Esophagus muscularis mucosa (tissue), 4 donors: ENCODE measurements at regions not wholly inside any gene's neighbourhood (a gene's known extent, or its start where the extent isn't known, plus 50 kb on each side); places are given as distances from the start of the nearest gene placed in this dataset.

Source experiments
- DNase-seq: peaks from one replicate; pipeline ENCODE4 v3.0.0-alpha.2; 2017; ENCODE audit errors: extremely low spot score
- H3K27ac ChIP-seq, 4 donors: fragments of 200-600 bp; sonication (generic); replicated peaks in 1 of 4; 1 replicate in 3 of 4; 2 replicates in 1 of 4; pipeline ENCODE4 v1.5.1; 2016 to 2019; ENCODE audit warnings: mild to moderate bottlenecking in 1 of 4
- H3K27me3 ChIP-seq, 4 donors: fragments of 200-600 bp; sonication (generic); one replicate each; pipeline versions ENCODE4 v1.5.1 to v1.6.0; 2016 to 2019
- H3K36me3 ChIP-seq, 4 donors: fragments of 200-600 bp; sonication (generic); one replicate each; pipeline ENCODE4 v1.5.1; 2016 to 2019
- H3K4me1 ChIP-seq, 4 donors: fragments of 200-600 bp; sonication (generic); one replicate each; pipeline ENCODE4 v1.5.1; 2016 to 2019
- H3K4me3 ChIP-seq, 4 donors: fragments of 200-600 bp; sonication (generic); 1 replicate in 2 of 4; 2 replicates in 2 of 4; pipeline ENCODE4 v1.5.1; 2016 to 2019; ENCODE audit warnings: mild to moderate bottlenecking in 4 of 4, moderate library complexity in 1 of 4
- H3K9me3 ChIP-seq, 4 donors: fragments of 200-600 bp; sonication (generic); 1 replicate in 3 of 4; 2 replicates in 1 of 4; pipeline ENCODE4 v1.5.1; 2016 to 2019
- EP300 ChIP-seq: sonication (generic); formaldehyde crosslinking; IDR thresholded peaks from one replicate; pipeline ENCODE4 v1.6.1; 2017; ENCODE audit warnings: antibody characterized with exemption
- POLR2A ChIP-seq: fragments of 450-650 bp; IDR thresholded peaks from one replicate; pipeline ENCODE4 v1.6.1; 2017; ENCODE audit warnings: antibody characterized with exemption, moderate library complexity, mild to moderate bottlenecking, low read depth
- POLR2AphosphoS5 ChIP-seq, 2 donors: sonication (generic); formaldehyde crosslinking; IDR thresholded peaks; one replicate each; pipeline ENCODE4 v1.6.1; 2017; ENCODE audit warnings: antibody characterized with exemption in 2 of 2
- WGBS: methylation state at CpG from one replicate; pipeline ENCODE4 v1.1.5; 2018; 5-methylcytosine and 5-hydroxymethylcytosine counted together
- intact Hi-C: fragments of 100-400 bp; cut with DNase I; formaldehyde crosslinking; loops from one replicate; pipeline ENCODE4 v1.15.1; 2023
- TF ChIP-seq, protein P1 (sequence below), 3 experiments: fragments of 200-600 bp in 2 of 3; fragments of 450-650 bp in 1 of 3; sonication (generic) in 2 of 3; IDR thresholded peaks; one replicate each; pipeline ENCODE4 v1.5.1; 2017 to 2019; ENCODE audit warnings: antibody characterized with exemption in 3 of 3, mild to moderate bottlenecking in 2 of 3, moderate library complexity in 1 of 3

GRCh38 chr18:30622635-30623034 lies 419.9 kb downstream of the DSC3 start:
- Histone ChIP-seq H3K36me3 (no peaks in the 10 kb centered on the region), H3K27ac (no peak overlapping the region), H3K9me3 (no peaks in the 10 kb centered on the region), H3K4me3 (no peak overlapping the region), H3K27me3 (no peaks in the 10 kb centered on the region), H3K4me1 (no peaks in the 10 kb centered on the region)
- no peak for DNase-seq
- 59% methylated on average over 6 of the region's 6 CpGs for WGBS
- no peak for TF ChIP-seq EP300
- TF ChIP-seq, protein P1, sequence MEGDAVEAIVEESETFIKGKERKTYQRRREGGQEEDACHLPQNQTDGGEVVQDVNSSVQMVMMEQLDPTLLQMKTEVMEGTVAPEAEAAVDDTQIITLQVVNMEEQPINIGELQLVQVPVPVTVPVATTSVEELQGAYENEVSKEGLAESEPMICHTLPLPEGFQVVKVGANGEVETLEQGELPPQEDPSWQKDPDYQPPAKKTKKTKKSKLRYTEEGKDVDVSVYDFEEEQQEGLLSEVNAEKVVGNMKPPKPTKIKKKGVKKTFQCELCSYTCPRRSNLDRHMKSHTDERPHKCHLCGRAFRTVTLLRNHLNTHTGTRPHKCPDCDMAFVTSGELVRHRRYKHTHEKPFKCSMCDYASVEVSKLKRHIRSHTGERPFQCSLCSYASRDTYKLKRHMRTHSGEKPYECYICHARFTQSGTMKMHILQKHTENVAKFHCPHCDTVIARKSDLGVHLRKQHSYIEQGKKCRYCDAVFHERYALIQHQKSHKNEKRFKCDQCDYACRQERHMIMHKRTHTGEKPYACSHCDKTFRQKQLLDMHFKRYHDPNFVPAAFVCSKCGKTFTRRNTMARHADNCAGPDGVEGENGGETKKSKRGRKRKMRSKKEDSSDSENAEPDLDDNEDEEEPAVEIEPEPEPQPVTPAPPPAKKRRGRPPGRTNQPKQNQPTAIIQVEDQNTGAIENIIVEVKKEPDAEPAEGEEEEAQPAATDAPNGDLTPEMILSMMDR (IDR thresholded peaks at IDR 0.05): no peak
- no peak for TF ChIP-seq POLR2AphosphoS5 (IDR thresholded peaks at IDR 0.05)
- no peak for TF ChIP-seq POLR2A
- intact Hi-C loops: no loop called here

GRCh38 chr18:30622104-30622503 lies 420.4 kb downstream of the DSC3 start:
- WGBS: 91% methylated on average over 3 of the region's 3 CpGs
- no peak for DNase-seq
- H3K27ac ChIP-seq: no peak overlapping the region
- H3K4me3 ChIP-seq: no peak overlapping the region
- TF ChIP-seq POLR2A: no peak
- TF ChIP-seq POLR2AphosphoS5 (IDR thresholded peaks at IDR 0.05): no peak
- TF ChIP-seq, protein P1 (IDR thresholded peaks at IDR 0.05): no peak
- TF ChIP-seq EP300: no peak
- H3K4me1 ChIP-seq: no peaks in the 10 kb centered on the region
- no peaks in the 10 kb centered on the region for H3K9me3 ChIP-seq
- intact Hi-C loops: no loop called here
- no peaks in the 10 kb centered on the region for H3K27me3 ChIP-seq
- H3K36me3 ChIP-seq: no peaks in the 10 kb centered on the region

DNA sequence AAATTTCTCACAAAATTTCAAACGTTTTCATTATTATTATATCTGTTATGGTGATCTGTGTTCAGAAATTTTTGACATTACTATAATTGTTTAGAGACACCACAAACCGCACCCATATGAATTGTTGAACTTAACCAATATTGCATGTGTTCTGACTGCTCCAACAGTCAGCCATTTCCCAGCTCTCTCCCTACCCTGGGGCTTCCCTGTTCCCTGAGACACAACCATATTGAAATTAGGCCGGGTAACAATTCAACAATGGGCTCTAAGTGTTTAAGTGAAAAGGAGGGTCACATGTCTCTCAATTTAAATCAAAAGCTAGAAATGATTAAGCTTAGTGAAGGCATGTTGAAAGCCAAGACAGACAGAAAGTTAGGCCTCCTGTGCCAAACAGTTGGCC lies 424.0 kb downstream of the DSC3 start:
- H3K4me3 ChIP-seq: no peak overlapping the region
- TF ChIP-seq EP300: no peak
- TF ChIP-seq POLR2A: no peak
- no peak for TF ChIP-seq POLR2AphosphoS5 (IDR thresholded peaks at IDR 0.05)
- TF ChIP-seq, protein P1 (IDR thresholded peaks at IDR 0.05): no peak
- H3K27me3 ChIP-seq: no peaks in the 10 kb centered on the region
- H3K36me3 ChIP-seq: no peaks in the 10 kb centered on the region
- H3K27ac ChIP-seq: no peak overlapping the region
- intact Hi-C loops: no loop called here
- no peaks in the 10 kb centered on the region for H3K4me1 ChIP-seq
- 76% methylated on average over 3 of the region's 3 CpGs for WGBS
- no peaks in the 10 kb centered on the region for H3K9me3 ChIP-seq
- DNase-seq: no peak

DNA sequence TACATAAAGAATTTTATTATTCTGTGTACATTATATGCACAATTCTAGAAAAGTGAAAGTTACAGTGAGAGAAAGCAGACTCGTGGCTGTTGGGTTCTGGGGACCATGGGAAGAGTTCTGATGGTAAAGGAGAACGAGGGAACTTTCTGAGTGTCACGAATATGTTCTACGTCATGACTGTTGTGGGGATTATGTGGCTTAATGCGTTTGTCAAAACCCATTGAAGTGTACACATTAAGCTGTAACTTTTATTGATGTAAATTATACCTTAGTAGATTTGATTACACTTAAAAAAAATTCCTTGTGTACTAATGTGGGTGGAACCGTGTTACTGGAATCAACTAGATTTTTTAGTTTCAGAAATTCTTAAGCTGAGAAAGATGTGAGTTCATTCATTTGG lies 426.1 kb downstream of the DSC3 start:
- intact Hi-C loops: no loop called here
- no peaks in the 10 kb centered on the region for H3K36me3 ChIP-seq
- 90% methylated on average over 6 of the region's 6 CpGs for WGBS
- no peak overlapping the region for H3K27ac ChIP-seq
- DNase-seq: no peak
- no peak overlapping the region for H3K4me3 ChIP-seq
- no peak for TF ChIP-seq POLR2AphosphoS5 (IDR thresholded peaks at IDR 0.05)
- TF ChIP-seq, protein P1 (IDR thresholded peaks at IDR 0.05): no peak
- TF ChIP-seq EP300: no peak
- TF ChIP-seq POLR2A: no peak
- H3K9me3 ChIP-seq: no peaks in the 10 kb centered on the region
- H3K4me1 ChIP-seq: no peaks in the 10 kb centered on the region
- no peaks in the 10 kb centered on the region for H3K27me3 ChIP-seq

DNA sequence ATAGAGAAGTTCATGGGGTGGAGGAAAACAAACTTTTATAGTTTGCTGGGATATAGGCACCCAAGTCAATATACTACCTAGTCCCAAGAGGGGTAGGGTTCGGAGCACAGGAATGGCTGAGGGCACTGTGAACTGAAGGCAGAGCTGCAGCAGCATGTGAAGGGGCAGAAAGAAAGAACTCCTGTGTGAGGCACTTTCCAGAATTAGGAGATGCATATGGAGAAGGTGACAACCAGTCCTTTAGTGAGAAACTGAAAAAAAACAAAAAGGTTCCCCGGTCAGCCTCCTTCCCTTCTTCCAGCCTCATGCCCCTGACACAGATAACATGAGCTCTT lies 429.1 kb downstream of the DSC3 start:
- H3K4me3 ChIP-seq: no peak overlapping the region
- no peaks in the 10 kb centered on the region for H3K36me3 ChIP-seq
- H3K27ac ChIP-seq: no peak overlapping the region
- no peaks in the 10 kb centered on the region for H3K27me3 ChIP-seq
- H3K4me1 ChIP-seq: no peaks in the 10 kb centered on the region
- TF ChIP-seq, protein P1 (IDR thresholded peaks at IDR 0.05): no peak
- TF ChIP-seq EP300 (no peak), POLR2A (no peak), POLR2AphosphoS5 (IDR thresholded peaks at IDR 0.05) (no peak)
- WGBS: 71% methylated on average over 2 of the region's 2 CpGs
- no peaks in the 10 kb centered on the region for H3K9me3 ChIP-seq
- intact Hi-C loops: no loop called here
- no peak for DNase-seq
